Spinal cord (tissue), 9 donors: ENCODE measurements at regions not wholly inside any gene's neighbourhood (a gene's known extent, or its start where the extent isn't known, plus 50 kb on each side); places are given as distances from the start of the nearest gene placed in this dataset.
"Not testable (repeated sequence)": the region's sequence is repeated elsewhere in the genome, so short reads cannot be mapped to it uniquely, and the experiment has no call there.

Experiments
- DNase-seq, 6 donors: peaks; one replicate each; pipeline versions ENCODE4 v3.0.0 to v3.0.0-alpha.2; 2013 to 2015; ENCODE audit warnings: low spot score in 6 of 6, low read depth in 4 of 6
- H3K27ac ChIP-seq: one replicate; pipeline ENCODE4 v1.5.1; 2013; ENCODE audit warnings: low read depth, low read length, control low read depth
- H3K27me3 ChIP-seq: one replicate; pipeline ENCODE4 v1.6.1; 2013; ENCODE audit warnings: low read length; ENCODE audit not compliant: control insufficient read depth, insufficient read depth
- H3K36me3 ChIP-seq: one replicate; pipeline ENCODE4 v1.6.1; 2013; ENCODE audit warnings: low read length; ENCODE audit not compliant: control insufficient read depth, insufficient read depth
- H3K4me1 ChIP-seq: one replicate; pipeline ENCODE4 v1.6.1; 2013; ENCODE audit warnings: low read length; ENCODE audit not compliant: control insufficient read depth, insufficient read depth
- H3K4me3 ChIP-seq: one replicate; pipeline ENCODE4 v1.5.1; 2013; ENCODE audit warnings: low read depth, low read length, control low read depth
- H3K9me3 ChIP-seq: one replicate; pipeline ENCODE4 v1.6.1; 2013; ENCODE audit warnings: low read length; ENCODE audit not compliant: control insufficient read depth, insufficient read depth
- WGBS: methylation state at CpG from one replicate; pipeline ENCODE4 v1.1.5; 2013; ENCODE audit warnings: missing lambda C conversion rate; ENCODE audit not compliant: insufficient coverage; 5-methylcytosine and 5-hydroxymethylcytosine counted together
- donor health status: healthy.

- peak in 4 of 6 donors; percentile 16 to 82 (median 38) for DNase-seq
- H3K36me3 ChIP-seq, result no peaks in the 10 kb centered on the region
- no peaks in the 10 kb centered on the region for H3K9me3 ChIP-seq
- H3K4me1 ChIP-seq, result no peaks in the 10 kb centered on the region
- H3K4me3 ChIP-seq, result no peak overlapping the region
- no peaks in the 10 kb centered on the region for H3K27me3 ChIP-seq
- peak overlapping the region; percentile 19 for H3K27ac ChIP-seq
- WGBS, result 83% methylated on average over 1 of the region's 6 CpGs
These were observed 319.5 kb upstream of the SOX9 start for GRCh38 chr17:71801301-71801700.

GRCh38 chr17:71802663-71803062, 318.2 kb upstream of the SOX9 start:
- H3K36me3 ChIP-seq, result no peaks in the 10 kb centered on the region
- 85% methylated on average over 2 of the region's 3 CpGs for WGBS
- H3K4me3 ChIP-seq, result no peak overlapping the region

GRCh38 chr17:71803656-71804284, 317.1 kb upstream of the SOX9 start:
- no peaks in the 10 kb centered on the region for H3K27me3 ChIP-seq
- H3K9me3 ChIP-seq, result no peaks in the 10 kb centered on the region
- H3K27ac ChIP-seq, result no peak overlapping the region
- no peaks in the 10 kb centered on the region for H3K36me3 ChIP-seq
- H3K4me3 ChIP-seq, result no peak overlapping the region
- no peak for DNase-seq
- H3K4me1 ChIP-seq, result no peaks in the 10 kb centered on the region
- no CpG with 5 or more reads among the region's 1 CpG for whole genome bisulfite sequencing

More at GRCh38 chr17:71802663-71803062, 318.2 kb upstream of the SOX9 start:
- Histone ChIP-seq H3K27me3 (no peaks in the 10 kb centered on the region), H3K9me3 (no peaks in the 10 kb centered on the region), H3K27ac (no peak overlapping the region), H3K4me1 (no peaks in the 10 kb centered on the region)
- no peak for DNase-seq

GRCh38 chr17:71809537-71809936, 311.3 kb upstream of the SOX9 start:
- DNase-seq, result no peak
- no peak overlapping the region for H3K27ac ChIP-seq
- no peaks in the 10 kb centered on the region for H3K36me3 ChIP-seq
- no peak overlapping the region for H3K4me3 ChIP-seq
- no peaks in the 10 kb centered on the region for H3K9me3 ChIP-seq
- H3K27me3 ChIP-seq, result no peaks in the 10 kb centered on the region
- H3K4me1 ChIP-seq, result no peaks in the 10 kb centered on the region

GRCh38 chr17:71813861-71814260, 307.0 kb upstream of the SOX9 start:
- H3K9me3 ChIP-seq, H3K27me3 ChIP-seq, H3K27ac ChIP-seq, H3K4me1 ChIP-seq, DNase-seq, H3K4me3 ChIP-seq, H3K36me3 ChIP-seq: not testable (repeated sequence)

GRCh38 chr17:71821511-71821910, 299.3 kb upstream of the SOX9 start:
- H3K4me1 ChIP-seq, result no peaks in the 10 kb centered on the region
- no peaks in the 10 kb centered on the region for H3K27me3 ChIP-seq
- no peak overlapping the region for H3K27ac ChIP-seq
- 93% methylated on average over 2 of the region's 4 CpGs for WGBS
- DNase-seq, result no peak
- no peaks in the 10 kb centered on the region for H3K9me3 ChIP-seq
- H3K4me3 ChIP-seq, result no peak overlapping the region
- no peaks in the 10 kb centered on the region for H3K36me3 ChIP-seq

- H3K36me3 ChIP-seq, result no peaks in the 10 kb centered on the region
- H3K4me1 ChIP-seq, result peaks cover 9% of the 10 kb centered on the region
- DNase-seq, result no peak
- H3K4me3 ChIP-seq, result no peak overlapping the region
- H3K27ac ChIP-seq, result no peak overlapping the region
- H3K9me3 ChIP-seq, result no peaks in the 10 kb centered on the region
- WGBS, result 42% methylated on average over 3 of the region's 4 CpGs
- no peaks in the 10 kb centered on the region for H3K27me3 ChIP-seq
These were observed 296.1 kb upstream of the SOX9 start for GRCh38 chr17:71824671-71825070.

GRCh38 chr17:71825687-71826086, 295.1 kb upstream of the SOX9 start:
- peak in 1 of 6 donors; percentile 16 for DNase-seq
- no peak overlapping the region for H3K27ac ChIP-seq
- H3K27me3 ChIP-seq, result no peaks in the 10 kb centered on the region
- H3K9me3 ChIP-seq, result no peaks in the 10 kb centered on the region
- H3K4me1 ChIP-seq, result peaks cover 9% of the 10 kb centered on the region
- H3K36me3 ChIP-seq, result no peaks in the 10 kb centered on the region
- H3K4me3 ChIP-seq, result no peak overlapping the region
- 11% methylated on average over 3 of the region's 4 CpGs for WGBS

GRCh38 chr17:71828182-71828596, 292.6 kb upstream of the SOX9 start:
- 2% methylated on average over 4 of the region's 5 CpGs for WGBS
- Histone ChIP-seq H3K9me3 (no peaks in the 10 kb centered on the region), H3K4me1 (peaks cover 15% of the 10 kb centered on the region), H3K27ac (peak overlapping the region; percentile 45), H3K27me3 (no peaks in the 10 kb centered on the region), H3K36me3 (no peaks in the 10 kb centered on the region), H3K4me3 (no peak overlapping the region)
- peak; percentile 78 to 96 (median 84) for DNase-seq

GRCh38 chr17:71830866-71831265, 290.0 kb upstream of the SOX9 start:
- Histone ChIP-seq H3K27me3 (no peaks in the 10 kb centered on the region), H3K9me3 (no peaks in the 10 kb centered on the region), H3K36me3 (no peaks in the 10 kb centered on the region), H3K27ac (peak overlapping the region; percentile 35), H3K4me3 (no peak overlapping the region), H3K4me1 (peaks cover 15% of the 10 kb centered on the region)
- DNase-seq, result peak in 3 of 6 donors; percentile 40 to 83 (median 81)
- 0% methylated on average over 1 of the region's 7 CpGs for WGBS
